Ovary (tissue), 3 donors: ENCODE measurements at regions not wholly inside any gene's neighbourhood (a gene's known extent, or its start where the extent isn't known, plus 50 kb on each side); places are given as distances from the start of the nearest gene placed in this dataset.

Experiments
- CTCF ChIP-seq, 3 donors: fragments of 450-650 bp in 2 of 3; fragments of 200-600 bp in 1 of 3; IDR thresholded peaks; one replicate each; pipeline versions ENCODE4 v1.5.1 to v1.8.0; 2016 to 2022; ENCODE audit warnings: antibody characterized with exemption in 3 of 3, mild to moderate bottlenecking in 1 of 3
- POLR2A ChIP-seq: fragments of 450-650 bp; IDR thresholded peaks from one replicate; pipeline ENCODE4 v1.6.1; 2017; ENCODE audit warnings: antibody characterized with exemption, mild to moderate bottlenecking, moderate library complexity
- donor health status: DM: no; HTN: no; CAD: no.

- no peak for TF ChIP-seq POLR2A
- no peak for TF ChIP-seq CTCF (IDR thresholded peaks at IDR 0.05)
Observed at GRCh38 chr2:9771481-9772017, 71.7 kb upstream of the TAF1B start.
